Stimulated activated CD4-positive, alpha-beta T cell treated with anti-CD3 and anti-CD28 coated beads, TNF-alpha, amount 100 ng/mL, for 48 hours (primary cell): ENCODE measurements at regions not wholly inside any gene's neighbourhood (a gene's known extent, or its start where the extent isn't known, plus 50 kb on each side); places are given as distances from the start of the nearest gene placed in this dataset.

Source experiments
- DNase-seq, 3 donors: peaks; one replicate each; pipeline ENCODE4 v3.0.0-alpha.2; 2020; ENCODE audit warnings: low read depth in 3 of 3

- DNase-seq, result no peak
Observed at GRCh38 chr1:182293119-182293589, 98.4 kb downstream of the GLUL start.

GRCh38 chr1:182292193-182292741 lies 99.3 kb downstream of the GLUL start:
- DNase-seq, result no peak

- DNase-seq, result no peak
Observed at GRCh38 chr1:182291584-182292192, 99.9 kb downstream of the GLUL start.

GRCh38 chr1:182288749-182289604 lies 102.6 kb downstream of the GLUL start:
- DNase-seq, result no peak

- no peak for DNase-seq
Observed at GRCh38 chr1:182286761-182287160, 104.8 kb downstream of the GLUL start.

GRCh38 chr1:182283746-182284544 lies 107.6 kb downstream of the GLUL start:
- no peak for DNase-seq

GRCh38 chr1:182281541-182281940 lies 110.0 kb downstream of the GLUL start:
- DNase-seq, result no peak

- no peak for DNase-seq
Observed at GRCh38 chr1:182280504-182280900, 111.1 kb downstream of the GLUL start.

GRCh38 chr1:182279724-182280503 lies 111.7 kb downstream of the GLUL start:
- no peak for DNase-seq

- DNase-seq, result no peak
Observed at GRCh38 chr1:182279302-182279701, 112.3 kb downstream of the GLUL start.

- DNase-seq, result no peak
Observed at GRCh38 chr1:182278144-182279054, 113.2 kb downstream of the GLUL start.

GRCh38 chr1:182275271-182275670 lies 116.3 kb downstream of the GLUL start:
- no peak for DNase-seq

- no peak for DNase-seq
Observed at GRCh38 chr1:182274618-182275017, 117.0 kb downstream of the GLUL start.

- no peak for DNase-seq
Observed at GRCh38 chr1:182270731-182271130, 120.9 kb downstream of the GLUL start.

GRCh38 chr1:182269097-182269496 lies 122.5 kb downstream of the GLUL start:
- no peak for DNase-seq

- DNase-seq, result no peak
Observed at GRCh38 chr1:182268669-182269068, 122.9 kb downstream of the GLUL start.

- no peak for DNase-seq
Observed at GRCh38 chr1:182264185-182264584, 127.4 kb downstream of the GLUL start.

GRCh38 chr1:182263706-182264105 lies 127.9 kb downstream of the GLUL start:
- no peak for DNase-seq

- DNase-seq, result no peak
Observed at GRCh38 chr1:182262425-182262824, 129.2 kb downstream of the GLUL start.

- no peak for DNase-seq
Observed at GRCh38 chr1:182261655-182262054, 129.9 kb downstream of the GLUL start.
